ENCODE measurements at regions not wholly inside any gene's neighbourhood (a gene's known extent, or its start where the extent isn't known, plus 50 kb on each side); places are given as distances from the start of the nearest gene placed in this dataset.
"Not testable (repeated sequence)": the region's sequence is repeated elsewhere in the genome, so short reads cannot be mapped to it uniquely, and the experiment has no call there.

GRCh38 chr5:1637639-1638481 is 114.1 kb upstream of the LPCAT1 start:
- DNase-seq (ENCODE audit: extremely low read depth in 1 of 2, low read depth in 1 of 2): no peak

GRCh38 chr5:1636981-1637638 is 113.3 kb upstream of the LPCAT1 start:
- no peak for DNase-seq (ENCODE audit: extremely low read depth in 1 of 2, low read depth in 1 of 2)

GRCh38 chr5:1636208-1636770 is 112.5 kb upstream of the LPCAT1 start:
- not testable (repeated sequence) for DNase-seq (ENCODE audit: extremely low read depth in 1 of 2, low read depth in 1 of 2)

GRCh38 chr5:1635477-1635876 is 111.7 kb upstream of the LPCAT1 start:
- not testable (repeated sequence) for DNase-seq (ENCODE audit: extremely low read depth in 1 of 2, low read depth in 1 of 2)

- DNase-seq (ENCODE audit: extremely low read depth in 1 of 2, low read depth in 1 of 2): no peak
These were observed 110.5 kb upstream of the LPCAT1 start for GRCh38 chr5:1634337-1634661.

- DNase-seq (ENCODE audit: extremely low read depth in 1 of 2, low read depth in 1 of 2): peak; percentile 63 to 77
These were observed 110.0 kb upstream of the LPCAT1 start for GRCh38 chr5:1633605-1634336.

GRCh38 chr5:1631004-1631403 is 107.2 kb upstream of the LPCAT1 start:
- not testable (repeated sequence) for DNase-seq (ENCODE audit: extremely low read depth in 1 of 2, low read depth in 1 of 2)

GRCh38 chr5:1626397-1626796 is 102.6 kb upstream of the LPCAT1 start:
- not testable (repeated sequence) for DNase-seq (ENCODE audit: extremely low read depth in 1 of 2, low read depth in 1 of 2)

- DNase-seq (ENCODE audit: extremely low read depth in 1 of 2, low read depth in 1 of 2): not testable (repeated sequence)
These were observed 95.8 kb upstream of the LPCAT1 start for GRCh38 chr5:1619531-1619930.

- not testable (repeated sequence) for DNase-seq (ENCODE audit: extremely low read depth in 1 of 2, low read depth in 1 of 2)
These were observed 94.6 kb upstream of the LPCAT1 start for GRCh38 chr5:1618296-1618865.

- DNase-seq (ENCODE audit: extremely low read depth in 1 of 2, low read depth in 1 of 2): not testable (repeated sequence)
These were observed 93.5 kb upstream of the LPCAT1 start for GRCh38 chr5:1617236-1617755.

- not testable (repeated sequence) for DNase-seq (ENCODE audit: extremely low read depth in 1 of 2, low read depth in 1 of 2)
These were observed 89.8 kb upstream of the LPCAT1 start for GRCh38 chr5:1613515-1613914.

GRCh38 chr5:1610526-1610925 is 86.8 kb upstream of the LPCAT1 start:
- DNase-seq (ENCODE audit: extremely low read depth in 1 of 2, low read depth in 1 of 2): not testable (repeated sequence)

GRCh38 chr5:1609111-1609510 is 85.4 kb upstream of the LPCAT1 start:
- not testable (repeated sequence) for DNase-seq (ENCODE audit: extremely low read depth in 1 of 2, low read depth in 1 of 2)

GRCh38 chr5:1608336-1608735 is 84.6 kb upstream of the LPCAT1 start:
- DNase-seq (ENCODE audit: extremely low read depth in 1 of 2, low read depth in 1 of 2): not testable (repeated sequence)

GRCh38 chr5:1606951-1607350 is 83.2 kb upstream of the LPCAT1 start:
- not testable (repeated sequence) for DNase-seq (ENCODE audit: extremely low read depth in 1 of 2, low read depth in 1 of 2)

- not testable (repeated sequence) for DNase-seq (ENCODE audit: extremely low read depth in 1 of 2, low read depth in 1 of 2)
These were observed 80.2 kb upstream of the LPCAT1 start for GRCh38 chr5:1603916-1604315.

GRCh38 chr5:1601565-1601964 is 77.8 kb upstream of the LPCAT1 start:
- not testable (repeated sequence) for DNase-seq (ENCODE audit: extremely low read depth in 1 of 2, low read depth in 1 of 2)

GRCh38 chr5:1598950-1599737 is 75.4 kb upstream of the LPCAT1 start:
- not testable (repeated sequence) for DNase-seq (ENCODE audit: extremely low read depth in 1 of 2, low read depth in 1 of 2)

- DNase-seq (ENCODE audit: extremely low read depth in 1 of 2, low read depth in 1 of 2): not testable (repeated sequence)
These were observed 73.3 kb upstream of the LPCAT1 start for GRCh38 chr5:1597093-1597473.
